Esophagus squamous epithelium (tissue), 5 donors: ENCODE measurements at regions not wholly inside any gene's neighbourhood (a gene's known extent, or its start where the extent isn't known, plus 50 kb on each side); places are given as distances from the start of the nearest gene placed in this dataset.

Source experiments
- DNase-seq: peaks from one replicate; lab custom pipeline; 2025; lab: John Stamatoyannopoulos, UW
- H3K27ac ChIP-seq, 4 donors: fragments of 200-600 bp; sonication (generic); one replicate each; pipeline ENCODE4 v1.5.1; 2016 to 2019; ENCODE audit warnings: mild to moderate bottlenecking in 1 of 4
- H3K27me3 ChIP-seq, 4 donors: fragments of 200-600 bp; sonication (generic); 1 replicate in 3 of 4; 2 replicates in 1 of 4; pipeline versions ENCODE4 v1.5.1 to v1.6.0; 2017 to 2021; ENCODE audit warnings: antibody characterized with exemption in 1 of 4
- H3K36me3 ChIP-seq, 3 donors: fragments of 200-600 bp; sonication (generic); one replicate each; pipeline ENCODE4 v1.5.1; 2016 to 2019
- H3K4me1 ChIP-seq, 3 donors: fragments of 200-600 bp; sonication (generic); one replicate each; pipeline ENCODE4 v1.5.1; 2017 to 2019
- H3K4me3 ChIP-seq, 4 donors: fragments of 200-600 bp; sonication (generic); 1 replicate in 3 of 4; 2 replicates in 1 of 4; pipeline ENCODE4 v1.5.1; 2016 to 2019; ENCODE audit warnings: mild to moderate bottlenecking in 2 of 4, moderate library complexity in 1 of 4
- H3K9me3 ChIP-seq, 3 donors: fragments of 200-600 bp; sonication (generic); one replicate each; pipeline ENCODE4 v1.5.1; 2016 to 2019
- CTCF ChIP-seq, 6 experiments: fragments of 450-650 bp in 4 of 6; fragments of 200-600 bp in 2 of 6; sonication (generic) in 2 of 6; IDR thresholded peaks; one replicate each; pipeline ENCODE4 v1.5.1; 2016 to 2019; ENCODE audit warnings: antibody characterized with exemption in 6 of 6, mild to moderate bottlenecking in 4 of 6, moderate library complexity in 4 of 6
- POLR2A ChIP-seq, 4 donors: fragments of 450-650 bp; IDR thresholded peaks; one replicate each; pipeline ENCODE4 v1.6.1; 2017; ENCODE audit warnings: antibody characterized with exemption in 4 of 4, mild to moderate bottlenecking in 4 of 4, moderate library complexity in 3 of 4
- WGBS, 2 donors: methylation state at CpG; one replicate each; pipeline ENCODE4 v1.1.5; 2018; 5-methylcytosine and 5-hydroxymethylcytosine counted together
- intact Hi-C: fragments of 100-400 bp; cut with DNase I; formaldehyde crosslinking; loops from one replicate; pipeline ENCODE4 v1.15.0; 2022
- donor health status: DM: yes; HTN: yes; CAD: no.

- Histone ChIP-seq H3K27me3 (no peaks in the 10 kb centered on the region), H3K4me3 (no peak overlapping the region), H3K4me1 (no peaks in the 10 kb centered on the region), H3K36me3 (no peaks in the 10 kb centered on the region), H3K27ac (no peak overlapping the region), H3K9me3 (peaks cover 0 to 29% (median 7%) of the 10 kb centered on the region in 3 donors)
- intact Hi-C loops = no loop called here
- no peak for TF ChIP-seq CTCF (IDR thresholded peaks at IDR 0.05)
- no peak for TF ChIP-seq POLR2A (IDR thresholded peaks at IDR 0.05)
- 58 to 63% methylated on average over 4 of the region's 4 CpGs for WGBS, 2 donors
- no peak for DNase-seq
Measured at GRCh38 chr16:62676306-62676705, 640.1 kb upstream of the CDH8 start.

GRCh38 chr16:62665269-62665668, 629.0 kb upstream of the CDH8 start:
- intact Hi-C loops = no loop called here
- no peaks in the 10 kb centered on the region for H3K36me3 ChIP-seq
- 20 to 33% methylated on average over 1 of the region's 1 CpG for WGBS, 2 donors
- H3K4me1 ChIP-seq = no peaks in the 10 kb centered on the region
- no peaks in the 10 kb centered on the region for H3K27me3 ChIP-seq
- H3K9me3 ChIP-seq = peaks cover 0 to 9% (median 6%) of the 10 kb centered on the region in 3 donors
- DNase-seq = no peak
- no peak overlapping the region for H3K4me3 ChIP-seq
- H3K27ac ChIP-seq = no peak overlapping the region
- TF ChIP-seq POLR2A (IDR thresholded peaks at IDR 0.05) = no peak
- TF ChIP-seq CTCF (IDR thresholded peaks at IDR 0.05) = no peak

GRCh38 chr16:62664566-62664965, 628.3 kb upstream of the CDH8 start:
- H3K4me1 ChIP-seq = no peaks in the 10 kb centered on the region
- no peak for DNase-seq
- TF ChIP-seq CTCF (IDR thresholded peaks at IDR 0.05) = no peak
- no peak for TF ChIP-seq POLR2A (IDR thresholded peaks at IDR 0.05)
- intact Hi-C loops = no loop called here
- no peaks in the 10 kb centered on the region for H3K36me3 ChIP-seq
- no peak overlapping the region for H3K27ac ChIP-seq
- no peaks in the 10 kb centered on the region for H3K27me3 ChIP-seq
- no peak overlapping the region for H3K4me3 ChIP-seq
- 35 to 54% methylated on average over 3 of the region's 3 CpGs for WGBS, 2 donors
- peaks cover 0 to 9% (median 6%) of the 10 kb centered on the region in 3 donors for H3K9me3 ChIP-seq

GRCh38 chr16:62661435-62661834, 625.2 kb upstream of the CDH8 start:
- H3K27me3 ChIP-seq = no peaks in the 10 kb centered on the region
- TF ChIP-seq CTCF (IDR thresholded peaks at IDR 0.05) (no peak), POLR2A (IDR thresholded peaks at IDR 0.05) (no peak)
- DNase-seq = no peak
- no peak overlapping the region for H3K27ac ChIP-seq
- intact Hi-C loops = no loop called here
- no peaks in the 10 kb centered on the region for H3K4me1 ChIP-seq
- H3K9me3 ChIP-seq = no peaks in the 10 kb centered on the region
- H3K4me3 ChIP-seq = no peak overlapping the region
- no peaks in the 10 kb centered on the region for H3K36me3 ChIP-seq

GRCh38 chr16:62657116-62657515, 620.9 kb upstream of the CDH8 start:
- H3K4me1 ChIP-seq = no peaks in the 10 kb centered on the region
- H3K9me3 ChIP-seq = no peaks in the 10 kb centered on the region
- TF ChIP-seq CTCF (IDR thresholded peaks at IDR 0.05) = no peak
- no peak for TF ChIP-seq POLR2A (IDR thresholded peaks at IDR 0.05)
- no peak overlapping the region for H3K4me3 ChIP-seq
- H3K27ac ChIP-seq = no peak overlapping the region
- intact Hi-C loops = no loop called here
- H3K27me3 ChIP-seq = no peaks in the 10 kb centered on the region
- H3K36me3 ChIP-seq = no peaks in the 10 kb centered on the region
- DNase-seq = no peak
